ENCODE measurements at regions not wholly inside any gene's neighbourhood (a gene's known extent, or its start where the extent isn't known, plus 50 kb on each side); places are given as distances from the start of the nearest gene placed in this dataset.
A peak's percentile ranks its signal among the peaks of the same experiment; 100 is the strongest.

DNA sequence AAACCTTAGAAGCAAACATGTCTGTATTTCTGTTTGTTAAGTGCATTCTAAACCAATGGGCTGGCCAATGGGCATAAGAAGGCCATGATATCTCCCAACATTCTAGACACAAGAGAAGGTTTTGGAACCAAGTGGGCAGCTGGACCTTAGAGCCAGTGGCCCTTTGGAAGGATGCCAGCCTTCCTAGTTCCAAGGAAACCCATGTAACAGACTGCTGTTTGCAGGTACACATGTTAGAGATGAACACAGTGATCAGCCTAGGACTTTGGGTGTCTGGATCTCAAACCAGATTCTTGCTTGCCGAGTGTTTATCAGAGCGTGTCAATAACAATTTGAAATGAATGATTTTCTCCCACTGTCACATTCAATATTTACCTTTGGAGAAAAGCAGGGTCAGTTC, 97.5 kb upstream of the COPS8 start:
- H3K9me3 ChIP-seq, result peaks cover 0 to 2% of the 10 kb centered on the region in 2 donors
- DNase-seq (ENCODE audit: low spot score), result peak; percentile 58
- no peak for TF ChIP-seq CTCF (IDR thresholded peaks at IDR 0.05)
- H3K4me1 ChIP-seq, result peaks cover 0 to 9% of the 10 kb centered on the region in 2 donors
- no peaks in the 10 kb centered on the region for H3K27me3 ChIP-seq
- H3K4me3 ChIP-seq, result no peak overlapping the region
- peak overlapping the region; percentile 44 to 52 for H3K27ac ChIP-seq
- no peaks in the 10 kb centered on the region for H3K36me3 ChIP-seq

- Histone ChIP-seq H3K4me1 (peaks cover 0 to 9% of the 10 kb centered on the region in 2 donors), H3K36me3 (no peaks in the 10 kb centered on the region), H3K4me3 (no peak overlapping the region), H3K9me3 (no peaks in the 10 kb centered on the region), H3K27me3 (no peaks in the 10 kb centered on the region), H3K27ac (peak overlapping the region; percentile 52 to 59)
- TF ChIP-seq CTCF (IDR thresholded peaks at IDR 0.05), result no peak
- DNase-seq (ENCODE audit: low spot score), result peak; percentile 94
Measured at GRCh38 chr2:236988690-236989624, 96.7 kb upstream of the COPS8 start.

DNA sequence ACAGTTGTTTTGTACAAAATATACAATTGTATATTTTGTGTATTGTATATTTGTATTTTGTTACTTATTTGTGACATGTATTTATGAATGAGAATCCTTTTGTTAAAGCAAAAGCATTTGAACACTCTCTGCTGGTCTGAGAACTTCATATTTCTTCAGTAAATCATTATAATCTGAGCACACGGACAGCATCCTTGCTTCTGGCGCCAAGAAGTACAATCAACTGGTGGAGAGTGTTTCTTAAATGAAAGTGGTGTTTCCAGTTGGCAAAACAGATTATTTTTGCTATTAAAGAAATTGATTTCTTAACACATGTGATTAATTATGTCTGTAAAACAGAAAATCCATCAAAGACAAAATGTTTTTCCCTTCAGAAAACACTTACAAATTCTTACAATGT, 95.1 kb upstream of the COPS8 start:
- H3K27ac ChIP-seq, result peak overlapping the region in 1 of 2 donors; percentile 52
- TF ChIP-seq CTCF (IDR thresholded peaks at IDR 0.05), result no peak
- H3K27me3 ChIP-seq, result no peaks in the 10 kb centered on the region
- no peaks in the 10 kb centered on the region for H3K9me3 ChIP-seq
- H3K36me3 ChIP-seq, result no peaks in the 10 kb centered on the region
- no peak overlapping the region for H3K4me3 ChIP-seq
- DNase-seq (ENCODE audit: low spot score), result no peak
- peaks cover 0 to 9% of the 10 kb centered on the region in 2 donors for H3K4me1 ChIP-seq

DNA sequence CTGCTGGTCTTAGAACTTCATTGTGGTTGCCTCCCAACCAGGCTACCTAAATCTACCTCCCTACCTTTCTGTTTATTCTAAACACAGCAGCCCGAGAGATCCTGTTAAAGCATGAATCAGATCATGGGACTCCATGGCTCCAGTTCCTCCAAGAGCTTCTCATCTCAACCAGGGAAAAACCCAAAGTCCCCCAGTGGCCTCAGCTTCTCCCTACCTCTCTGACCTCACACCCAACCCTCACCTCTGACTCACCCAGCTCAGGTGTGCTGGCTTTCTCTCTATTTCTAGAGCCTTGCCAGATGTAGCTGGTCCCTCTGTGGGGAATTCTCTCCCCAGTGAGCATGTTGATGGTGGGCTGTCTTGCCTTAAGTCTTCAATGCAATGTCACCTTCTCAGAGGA, 93.8 kb upstream of the COPS8 start:
- no peak for DNase-seq (ENCODE audit: low spot score)
- peaks cover 0 to 9% of the 10 kb centered on the region in 2 donors for H3K4me1 ChIP-seq
- H3K4me3 ChIP-seq, result no peak overlapping the region
- TF ChIP-seq CTCF (IDR thresholded peaks at IDR 0.05), result no peak
- H3K9me3 ChIP-seq, result no peaks in the 10 kb centered on the region
- H3K27ac ChIP-seq, result no peak overlapping the region
- no peaks in the 10 kb centered on the region for H3K27me3 ChIP-seq
- no peaks in the 10 kb centered on the region for H3K36me3 ChIP-seq

DNA sequence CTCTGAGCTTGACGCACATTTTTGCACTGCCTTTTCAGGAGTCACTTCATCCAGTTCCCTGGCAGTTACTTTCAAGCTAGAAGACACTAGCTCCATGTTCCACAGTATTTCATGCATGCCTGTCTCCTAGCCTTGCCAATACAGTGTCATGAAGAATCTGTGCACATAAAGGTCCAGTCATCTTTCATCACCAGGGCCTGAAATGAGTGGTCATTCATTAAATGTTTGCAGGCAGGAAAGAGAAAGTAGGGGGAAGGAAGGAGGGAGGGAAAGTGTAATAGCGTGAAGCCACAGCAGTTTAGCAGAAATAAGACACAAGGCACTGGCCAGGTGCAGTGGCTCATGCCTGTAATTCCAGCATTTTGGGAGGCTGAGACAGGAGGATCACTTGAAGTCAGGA, 92.4 kb upstream of the COPS8 start:
- H3K4me1 ChIP-seq, result peaks cover 0 to 9% of the 10 kb centered on the region in 2 donors
- no peak overlapping the region for H3K27ac ChIP-seq
- no peak overlapping the region for H3K4me3 ChIP-seq
- no peaks in the 10 kb centered on the region for H3K36me3 ChIP-seq
- H3K9me3 ChIP-seq, result no peaks in the 10 kb centered on the region
- no peak for DNase-seq (ENCODE audit: low spot score)
- no peaks in the 10 kb centered on the region for H3K27me3 ChIP-seq
- no peak for TF ChIP-seq CTCF (IDR thresholded peaks at IDR 0.05)
